Peyer's patch (tissue), 4 donors: ENCODE measurements at regions not wholly inside any gene's neighbourhood (a gene's known extent, or its start where the extent isn't known, plus 50 kb on each side); places are given as distances from the start of the nearest gene placed in this dataset.

Experiments
- CTCF ChIP-seq, 6 experiments: fragments of 450-650 bp in 4 of 6; fragments of 200-600 bp in 2 of 6; sonication (generic) in 1 of 6; IDR thresholded peaks; one replicate each; pipeline ENCODE4 v1.5.1; 2017 to 2019; ENCODE audit warnings: antibody characterized with exemption in 6 of 6, mild to moderate bottlenecking in 3 of 6, moderate library complexity in 1 of 6
- POLR2A ChIP-seq, 2 donors: fragments of 450-650 bp; IDR thresholded peaks; one replicate each; pipeline ENCODE4 v1.5.1; 2017; ENCODE audit warnings: antibody characterized with exemption in 2 of 2, mild to moderate bottlenecking in 2 of 2, moderate library complexity in 2 of 2

- TF ChIP-seq CTCF (IDR thresholded peaks at IDR 0.05): no peak
- TF ChIP-seq POLR2A (IDR thresholded peaks at IDR 0.05): no peak
These were observed 69.2 kb downstream of the PLEKHG1 start for GRCh38 chr6:150668900-150669302.
